B cell (primary cell): ENCODE measurements at regions not wholly inside any gene's neighbourhood (a gene's known extent, or its start where the extent isn't known, plus 50 kb on each side); places are given as distances from the start of the nearest gene placed in this dataset.

ENCODE experiments used
- EZH2 ChIP-seq: IDR thresholded peaks from 2 replicates; pipeline ENCODE4 v1.6.1; 2012; ENCODE audit warnings: borderline replicate concordance, low read depth, mild to moderate bottlenecking, moderate library complexity, low read length; ENCODE audit not compliant: insufficient read depth, poor library complexity, severe bottlenecking
- TF ChIP-seq, protein P1 (sequence below): fragments of 200-600 bp; IDR thresholded peaks from one replicate; pipeline ENCODE4 v1.8.0; 2022; ENCODE audit warnings: antibody characterized with exemption, mild to moderate bottlenecking

GRCh38 chr10:113444766-113445365 lies 108.0 kb upstream of the HABP2 start:
- TF ChIP-seq EZH2: no peak
- TF ChIP-seq, protein P1, sequence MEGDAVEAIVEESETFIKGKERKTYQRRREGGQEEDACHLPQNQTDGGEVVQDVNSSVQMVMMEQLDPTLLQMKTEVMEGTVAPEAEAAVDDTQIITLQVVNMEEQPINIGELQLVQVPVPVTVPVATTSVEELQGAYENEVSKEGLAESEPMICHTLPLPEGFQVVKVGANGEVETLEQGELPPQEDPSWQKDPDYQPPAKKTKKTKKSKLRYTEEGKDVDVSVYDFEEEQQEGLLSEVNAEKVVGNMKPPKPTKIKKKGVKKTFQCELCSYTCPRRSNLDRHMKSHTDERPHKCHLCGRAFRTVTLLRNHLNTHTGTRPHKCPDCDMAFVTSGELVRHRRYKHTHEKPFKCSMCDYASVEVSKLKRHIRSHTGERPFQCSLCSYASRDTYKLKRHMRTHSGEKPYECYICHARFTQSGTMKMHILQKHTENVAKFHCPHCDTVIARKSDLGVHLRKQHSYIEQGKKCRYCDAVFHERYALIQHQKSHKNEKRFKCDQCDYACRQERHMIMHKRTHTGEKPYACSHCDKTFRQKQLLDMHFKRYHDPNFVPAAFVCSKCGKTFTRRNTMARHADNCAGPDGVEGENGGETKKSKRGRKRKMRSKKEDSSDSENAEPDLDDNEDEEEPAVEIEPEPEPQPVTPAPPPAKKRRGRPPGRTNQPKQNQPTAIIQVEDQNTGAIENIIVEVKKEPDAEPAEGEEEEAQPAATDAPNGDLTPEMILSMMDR: no peak
